CD8-positive, alpha-beta memory T cell (primary cell): ENCODE measurements at regions not wholly inside any gene's neighbourhood (a gene's known extent, or its start where the extent isn't known, plus 50 kb on each side); places are given as distances from the start of the nearest gene placed in this dataset.

Experiments
- CTCF ChIA-PET: fragments of 350-600 bp; sonication (Branson Sonifier 250); formaldehyde crosslinking; loops from one replicate; lab custom pipeline; 2021; ENCODE audit warnings: antibody characterized with exemption; lab: Charles Lee
- POLR2A ChIA-PET: fragments of 350-600 bp; sonication (Branson Sonifier 250); formaldehyde crosslinking; loops from one replicate; lab custom pipeline; 2021; ENCODE audit warnings: antibody characterized with exemption; lab: Charles Lee
- DNase-seq, 5 donors: peaks; one replicate each; pipeline versions ENCODE4 v3.0.0 to v3.0.0-alpha.2; 2020 to 2022; ENCODE audit warnings: mixed read lengths in 1 of 5
- H3K27ac ChIP-seq: one replicate; pipeline ENCODE4 v1.7.0; 2013; ENCODE audit warnings: low read depth, mild to moderate bottlenecking, low read length, moderate library complexity
- H3K27me3 ChIP-seq: 2 replicates; pipeline ENCODE4 v1.7.0; 2013; ENCODE audit warnings: low read length, mild to moderate bottlenecking; ENCODE audit not compliant: insufficient read depth, poor library complexity, severe bottlenecking
- H3K36me3 ChIP-seq: 2 replicates; pipeline ENCODE4 v1.7.0; 2013; ENCODE audit warnings: mild to moderate bottlenecking, low read length, moderate library complexity; ENCODE audit not compliant: insufficient read depth
- H3K4me1 ChIP-seq: 2 replicates; pipeline ENCODE4 v1.7.0; 2013; ENCODE audit warnings: mild to moderate bottlenecking, low read length, moderate library complexity; ENCODE audit not compliant: insufficient read depth
- H3K4me3 ChIP-seq: 2 replicates; pipeline ENCODE4 v1.7.0; 2013; ENCODE audit warnings: mild to moderate bottlenecking, low read length
- H3K9me3 ChIP-seq: 2 replicates; pipeline ENCODE4 v1.7.0; 2013; ENCODE audit warnings: mild to moderate bottlenecking, low read length
- H3K27ac Mint-ChIP-seq, 8 donors: one replicate each; pipeline ENCODE4 v1.8.0; 2020 to 2021; ENCODE audit warnings: mixed read lengths in 8 of 8, mild to moderate bottlenecking in 6 of 8, inconsistent platforms in 3 of 8, moderate library complexity in 3 of 8
- H3K27me3 Mint-ChIP-seq, 2 donors: one replicate each; pipeline ENCODE4 v1.8.0; 2020 to 2021; ENCODE audit warnings: mixed read lengths in 2 of 2, mild to moderate bottlenecking in 1 of 2, moderate library complexity in 1 of 2
- H3K36me3 Mint-ChIP-seq, 3 donors: one replicate each; pipeline ENCODE4 v1.8.0; 2020 to 2021; ENCODE audit warnings: mixed read lengths in 3 of 3, inconsistent platforms in 1 of 3, mild to moderate bottlenecking in 1 of 3
- H3K4me1 Mint-ChIP-seq, 3 donors: one replicate each; pipeline ENCODE4 v1.8.0; 2020 to 2021; ENCODE audit warnings: mixed read lengths in 3 of 3, inconsistent platforms in 1 of 3, mild to moderate bottlenecking in 1 of 3
- H3K4me3 Mint-ChIP-seq, 7 donors: one replicate each; pipeline ENCODE4 v1.8.0; 2020 to 2021; ENCODE audit warnings: mixed read lengths in 7 of 7, mild to moderate bottlenecking in 6 of 7, moderate library complexity in 4 of 7, inconsistent platforms in 2 of 7
- H3K9me3 Mint-ChIP-seq, 5 donors: one replicate each; pipeline ENCODE4 v1.8.0; 2020 to 2022; ENCODE audit warnings: mixed read lengths in 5 of 5, mild to moderate bottlenecking in 3 of 5, moderate library complexity in 2 of 5, inconsistent platforms in 1 of 5

DNA sequence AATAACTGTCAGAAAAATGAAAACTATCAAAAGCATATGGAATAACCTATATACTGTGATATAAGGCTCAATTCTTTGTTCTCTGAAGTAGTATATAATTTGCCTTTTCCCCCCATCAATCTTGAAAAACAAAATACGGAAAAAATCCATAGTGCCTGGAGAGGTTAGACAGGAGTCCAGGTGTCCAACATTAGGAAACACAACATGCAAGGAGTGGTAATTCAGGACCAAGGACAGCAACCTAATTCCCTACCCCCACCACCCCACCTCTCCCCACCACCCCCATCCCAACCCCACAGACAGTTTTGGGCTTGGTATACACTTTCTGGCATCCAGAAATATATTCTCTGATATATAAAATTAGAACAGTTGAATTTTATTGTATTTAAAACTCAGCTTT is 55.1 kb upstream of the SLC25A26 start:
- H3K4me3 ChIP-seq, result no peak overlapping the region
- H3K27ac ChIP-seq, result no peak overlapping the region
- Mint-ChIP-seq H3K36me3 (peaks cover 0 to 4% (median 0%) of the 10 kb centered on the region in 3 donors), H3K4me1 (no peaks in the 10 kb centered on the region), H3K4me3 (no peak overlapping the region), H3K9me3 (peaks cover 0 to 10% (median 3%) of the 10 kb centered on the region in 5 donors), H3K27me3 (peaks cover 7 to 19% of the 10 kb centered on the region in 2 donors), H3K27ac (no peak overlapping the region)
- H3K4me1 ChIP-seq, result no peaks in the 10 kb centered on the region
- H3K27me3 ChIP-seq, result no peaks in the 10 kb centered on the region
- DNase-seq, result no peak
- H3K9me3 ChIP-seq, result no peaks in the 10 kb centered on the region
- CTCF ChIA-PET, result no interaction called here
- no peaks in the 10 kb centered on the region for H3K36me3 ChIP-seq
- POLR2A ChIA-PET, result no interaction called here

DNA sequence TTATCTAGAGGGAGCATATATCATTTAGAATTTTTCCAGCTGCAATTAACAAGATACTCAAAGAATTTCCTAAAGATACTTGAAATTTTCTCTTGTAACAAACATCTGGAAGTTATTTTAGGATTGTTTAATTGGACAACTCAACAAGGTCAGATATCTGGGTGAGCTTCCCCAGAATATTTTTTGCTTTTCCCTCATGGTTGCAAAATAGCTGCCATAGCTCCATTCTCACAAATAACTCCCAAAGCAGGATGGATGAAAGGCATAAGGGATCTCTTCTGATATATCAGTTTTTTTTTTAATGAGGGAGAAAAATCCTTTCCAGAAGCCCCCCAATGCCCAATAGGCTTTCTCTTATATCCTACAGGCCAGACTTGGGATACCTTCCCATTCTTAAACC is 56.6 kb upstream of the SLC25A26 start:
- Mint-ChIP-seq H3K36me3 (peaks cover 0 to 4% (median 0%) of the 10 kb centered on the region in 3 donors), H3K27me3 (peaks cover 5 to 28% of the 10 kb centered on the region in 2 donors), H3K9me3 (peaks cover 0 to 10% (median 3%) of the 10 kb centered on the region in 5 donors), H3K27ac (no peak overlapping the region), H3K4me1 (no peaks in the 10 kb centered on the region), H3K4me3 (no peak overlapping the region)
- DNase-seq, result no peak
- ChIA-PET POLR2A (no interaction called here), CTCF (no interaction called here)
- no peaks in the 10 kb centered on the region for H3K36me3 ChIP-seq
- H3K9me3 ChIP-seq, result no peaks in the 10 kb centered on the region
- no peaks in the 10 kb centered on the region for H3K27me3 ChIP-seq
- no peak overlapping the region for H3K27ac ChIP-seq
- H3K4me3 ChIP-seq, result no peak overlapping the region
- no peaks in the 10 kb centered on the region for H3K4me1 ChIP-seq

DNA sequence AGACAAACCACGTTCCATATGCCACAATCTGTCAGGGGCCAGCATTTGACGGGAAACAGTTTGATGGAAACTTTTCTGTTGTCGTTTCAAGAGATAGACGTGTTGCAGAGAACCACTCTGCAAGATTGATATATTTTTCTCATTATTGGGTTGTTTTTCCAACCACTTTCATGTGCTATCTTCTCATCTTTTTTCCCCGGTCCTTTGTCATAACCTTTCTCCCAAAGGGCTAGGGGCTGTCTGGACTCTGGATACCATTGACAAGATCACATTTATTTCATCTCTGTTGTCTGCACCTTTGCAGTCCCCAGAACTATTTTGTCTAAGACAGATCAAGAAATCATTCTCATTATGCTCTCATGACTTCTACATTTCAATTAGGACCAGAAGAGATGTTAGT is 57.6 kb upstream of the SLC25A26 start:
- ChIA-PET POLR2A (no interaction called here), CTCF (no interaction called here)
- H3K4me3 Mint-ChIP-seq, result no peak overlapping the region
- Histone ChIP-seq H3K27me3 (no peaks in the 10 kb centered on the region), H3K27ac (no peak overlapping the region), H3K4me3 (no peak overlapping the region), H3K36me3 (no peaks in the 10 kb centered on the region), H3K9me3 (no peaks in the 10 kb centered on the region), H3K4me1 (no peaks in the 10 kb centered on the region)
- H3K36me3 Mint-ChIP-seq, result peaks cover 0 to 4% (median 0%) of the 10 kb centered on the region in 3 donors
- peaks cover 5 to 28% of the 10 kb centered on the region in 2 donors for H3K27me3 Mint-ChIP-seq
- no peak for DNase-seq
- H3K4me1 Mint-ChIP-seq, result no peaks in the 10 kb centered on the region
- peaks cover 0 to 10% (median 3%) of the 10 kb centered on the region in 5 donors for H3K9me3 Mint-ChIP-seq
- no peak overlapping the region for H3K27ac Mint-ChIP-seq

DNA sequence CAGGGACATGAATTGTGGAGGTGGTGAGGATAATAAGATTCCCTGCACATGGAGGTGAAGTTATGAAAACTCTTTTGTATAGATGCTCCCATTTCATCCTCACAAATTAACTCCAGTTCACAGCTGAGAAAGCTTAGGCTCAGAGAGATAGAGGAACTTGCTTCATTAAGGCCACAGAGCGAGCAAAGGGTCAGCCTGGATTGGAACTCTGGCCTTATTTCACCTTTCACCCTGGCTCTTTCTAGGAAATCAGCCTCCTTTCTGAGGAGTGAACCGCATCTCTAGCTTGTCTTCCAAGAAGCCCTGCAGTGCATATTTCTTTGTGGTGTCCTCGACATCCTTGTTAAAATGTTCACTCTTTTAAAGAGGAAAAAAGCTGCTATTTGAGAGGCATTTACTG is 58.0 kb upstream of the SLC25A26 start:
- CTCF ChIA-PET, result no interaction called here
- Histone ChIP-seq H3K36me3 (no peaks in the 10 kb centered on the region), H3K9me3 (no peaks in the 10 kb centered on the region), H3K27ac (no peak overlapping the region), H3K4me1 (no peaks in the 10 kb centered on the region), H3K4me3 (no peak overlapping the region), H3K27me3 (no peaks in the 10 kb centered on the region)
- no peak overlapping the region for H3K4me3 Mint-ChIP-seq
- POLR2A ChIA-PET, result no interaction called here
- H3K4me1 Mint-ChIP-seq, result no peaks in the 10 kb centered on the region
- no peak overlapping the region for H3K27ac Mint-ChIP-seq
- peaks cover 0 to 4% (median 0%) of the 10 kb centered on the region in 3 donors for H3K36me3 Mint-ChIP-seq
- peaks cover 5 to 28% of the 10 kb centered on the region in 2 donors for H3K27me3 Mint-ChIP-seq
- DNase-seq, result no peak
- peaks cover 0 to 10% (median 3%) of the 10 kb centered on the region in 5 donors for H3K9me3 Mint-ChIP-seq

DNA sequence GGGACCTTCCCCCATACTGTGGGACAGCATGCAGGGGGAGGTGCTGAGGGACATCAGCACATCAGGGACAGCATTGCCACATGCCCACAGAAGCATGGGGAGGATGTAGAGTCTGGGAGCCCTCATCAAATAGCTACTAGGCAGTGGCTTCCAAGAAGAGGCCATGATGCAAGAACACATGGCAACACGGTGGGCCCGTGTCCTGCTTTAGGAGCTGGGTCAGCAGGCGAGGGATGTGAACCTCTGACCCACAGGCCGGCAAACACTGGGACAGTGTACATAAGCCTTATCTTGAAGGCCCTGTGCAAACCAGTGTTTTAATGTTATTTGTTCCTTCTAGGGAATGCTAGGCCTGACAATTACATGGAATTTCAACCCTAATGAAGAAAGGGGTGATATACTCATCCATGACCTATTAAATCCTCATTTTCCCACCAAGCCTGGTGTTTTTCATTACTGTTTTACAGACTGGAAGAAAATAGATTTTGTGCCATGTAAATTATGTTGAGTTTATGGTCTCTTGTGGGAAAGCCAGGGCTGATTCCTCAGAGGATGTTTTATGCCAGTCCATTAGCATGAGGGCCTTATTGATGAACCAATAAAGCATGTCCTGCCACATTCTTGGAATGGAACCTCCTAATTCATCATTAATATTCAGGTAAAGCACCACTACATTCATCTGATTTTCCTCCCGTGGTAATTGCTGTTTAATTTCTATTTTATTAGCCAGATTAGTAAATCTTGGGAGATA is 61.7 kb upstream of the SLC25A26 start:
- ChIA-PET CTCF (no interaction called here), POLR2A (no interaction called here)

DNA sequence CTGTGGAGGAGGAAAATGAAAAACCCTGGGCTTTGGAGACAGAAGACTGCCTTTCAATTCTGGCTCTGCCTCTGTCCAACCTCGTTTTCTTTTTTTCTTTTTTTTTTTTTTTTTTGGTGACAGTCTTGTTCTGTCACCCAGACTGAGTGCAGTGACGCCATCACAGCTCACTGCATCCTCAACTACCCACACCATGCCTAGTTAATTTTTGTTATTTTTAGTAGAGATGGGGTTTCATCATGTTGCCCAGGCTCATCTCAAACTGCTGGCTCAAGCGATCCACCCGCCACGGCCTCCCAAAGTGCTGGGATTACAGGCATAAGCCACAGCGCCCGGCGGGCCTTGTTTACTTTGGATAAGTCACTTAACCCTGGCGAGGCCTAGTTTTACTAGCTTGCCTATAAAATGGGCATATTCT is 66.3 kb upstream of the SLC25A26 start:
- H3K4me3 ChIP-seq, result no peak overlapping the region
- no peaks in the 10 kb centered on the region for H3K27me3 ChIP-seq
- Mint-ChIP-seq H3K27me3 (peaks cover 5 to 18% of the 10 kb centered on the region in 2 donors), H3K4me3 (no peak overlapping the region), H3K36me3 (no peaks in the 10 kb centered on the region), H3K9me3 (no peaks in the 10 kb centered on the region), H3K27ac (no peak overlapping the region), H3K4me1 (no peaks in the 10 kb centered on the region)
- H3K27ac ChIP-seq, result no peak overlapping the region
- POLR2A ChIA-PET, result no interaction called here
- CTCF ChIA-PET, result no interaction called here
- no peaks in the 10 kb centered on the region for H3K4me1 ChIP-seq
- no peak for DNase-seq
- no peaks in the 10 kb centered on the region for H3K36me3 ChIP-seq
- H3K9me3 ChIP-seq, result no peaks in the 10 kb centered on the region

More for the DNA sequence above, 61.7 kb upstream of the SLC25A26 start:
- Mint-ChIP-seq H3K9me3 (peaks cover 0 to 5% (median 0%) of the 10 kb centered on the region in 5 donors), H3K27ac (no peak overlapping the region), H3K4me3 (no peak overlapping the region), H3K36me3 (peaks cover 0 to 4% (median 0%) of the 10 kb centered on the region in 3 donors), H3K27me3 (peaks cover 10 to 28% of the 10 kb centered on the region in 2 donors), H3K4me1 (no peaks in the 10 kb centered on the region)
- no peaks in the 10 kb centered on the region for H3K36me3 ChIP-seq
- no peaks in the 10 kb centered on the region for H3K27me3 ChIP-seq
- no peak for DNase-seq
- H3K4me1 ChIP-seq, result no peaks in the 10 kb centered on the region
- H3K9me3 ChIP-seq, result no peaks in the 10 kb centered on the region
- no peak overlapping the region for H3K4me3 ChIP-seq
- no peak overlapping the region for H3K27ac ChIP-seq

DNA sequence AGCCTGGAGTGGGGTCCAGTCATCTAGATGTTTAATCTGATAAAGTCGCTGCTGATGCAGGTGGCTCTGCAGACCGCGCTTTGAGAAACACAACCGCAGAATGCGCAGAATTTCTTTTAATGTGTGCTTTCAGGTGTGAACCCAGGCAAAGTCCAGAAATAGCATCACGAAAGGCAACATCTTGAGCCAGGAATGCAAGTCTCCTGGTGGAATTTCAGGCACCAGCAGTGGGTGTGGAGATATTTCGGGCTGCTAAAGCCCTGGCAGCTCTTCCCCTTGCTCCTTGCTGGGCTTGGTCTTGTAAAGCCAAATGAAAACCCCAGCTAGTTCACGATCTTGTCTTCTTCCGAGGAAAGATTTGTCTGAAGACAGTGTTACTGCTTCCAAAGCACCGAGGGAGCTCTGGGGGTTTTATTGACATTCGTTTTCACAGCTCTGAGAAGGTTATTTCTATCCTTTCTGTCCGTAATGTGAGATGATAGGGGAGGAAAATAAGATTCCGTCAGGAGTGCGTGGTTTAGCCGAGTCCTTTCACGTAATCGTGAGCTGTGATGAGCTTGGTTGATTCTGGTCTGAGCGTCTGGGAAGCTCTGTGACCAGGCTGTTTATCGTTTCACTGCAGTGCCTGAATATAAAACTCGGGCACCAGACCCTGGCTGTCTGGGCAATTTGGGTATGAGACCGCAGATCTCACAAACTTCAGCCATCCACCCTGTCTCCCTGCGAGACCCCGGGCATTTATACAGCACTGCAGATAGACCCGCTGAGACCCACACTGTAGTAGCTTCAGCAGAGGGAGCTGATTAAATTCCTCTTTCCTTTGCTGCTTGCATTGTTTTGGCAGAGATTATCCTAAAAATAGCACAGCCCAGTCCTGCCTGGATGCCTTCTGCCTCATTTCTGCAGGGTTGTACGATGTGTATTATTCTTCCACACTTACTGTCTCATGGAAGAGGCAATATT is 67.0 kb upstream of the SLC25A26 start:
- no peaks in the 10 kb centered on the region for H3K9me3 ChIP-seq
- ChIA-PET POLR2A (no interaction called here), CTCF (no interaction called here)
- Mint-ChIP-seq H3K4me3 (no peak overlapping the region), H3K36me3 (no peaks in the 10 kb centered on the region), H3K4me1 (no peaks in the 10 kb centered on the region), H3K27me3 (peaks cover 5 to 16% of the 10 kb centered on the region in 2 donors), H3K27ac (no peak overlapping the region), H3K9me3 (no peaks in the 10 kb centered on the region)
- no peak for DNase-seq
- H3K36me3 ChIP-seq, result no peaks in the 10 kb centered on the region
- no peaks in the 10 kb centered on the region for H3K27me3 ChIP-seq
- H3K4me3 ChIP-seq, result no peak overlapping the region
- no peak overlapping the region for H3K27ac ChIP-seq
- H3K4me1 ChIP-seq, result no peaks in the 10 kb centered on the region

DNA sequence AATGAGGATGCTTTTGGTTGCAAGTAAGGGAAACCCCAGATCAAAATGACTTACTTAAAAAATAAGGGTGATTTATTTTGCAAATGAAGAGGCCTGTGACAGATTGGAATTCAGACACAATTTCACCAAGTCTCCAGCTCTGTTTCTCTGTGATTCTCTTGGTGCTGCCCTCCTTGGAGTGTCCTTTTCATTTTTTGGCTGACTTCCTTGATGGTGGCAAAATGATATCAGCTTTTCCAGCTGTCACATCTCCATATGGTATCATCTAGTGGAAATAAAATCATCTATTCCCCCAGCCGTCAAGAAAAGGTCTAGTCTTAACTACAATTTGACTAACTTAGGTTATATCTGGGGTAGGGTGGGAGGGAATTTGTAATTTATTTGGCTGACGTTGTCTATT is 68.5 kb upstream of the SLC25A26 start:
- Histone ChIP-seq H3K36me3 (no peaks in the 10 kb centered on the region), H3K9me3 (no peaks in the 10 kb centered on the region), H3K4me1 (no peaks in the 10 kb centered on the region), H3K4me3 (no peak overlapping the region), H3K27me3 (no peaks in the 10 kb centered on the region), H3K27ac (no peak overlapping the region)
- ChIA-PET CTCF (no interaction called here), POLR2A (no interaction called here)
- Mint-ChIP-seq H3K9me3 (peaks cover 0 to 2% (median 0%) of the 10 kb centered on the region in 5 donors), H3K4me3 (no peak overlapping the region), H3K27ac (no peak overlapping the region), H3K36me3 (no peaks in the 10 kb centered on the region), H3K27me3 (peaks cover 9 to 16% of the 10 kb centered on the region in 2 donors), H3K4me1 (no peaks in the 10 kb centered on the region)
- no peak for DNase-seq
